NCI-H1694 treated with DMSO at 0.1 percent for 48 hours (cell line): ENCODE measurements at regions not wholly inside any gene's neighbourhood (a gene's known extent, or its start where the extent isn't known, plus 50 kb on each side); places are given as distances from the start of the nearest gene placed in this dataset.
"Not testable (repeated sequence)": the region's sequence is repeated elsewhere in the genome, so short reads cannot be mapped to it uniquely, and the experiment has no call there.

Source experiments
- DNase-seq: peaks from one replicate; lab custom pipeline; 2025; lab: John Stamatoyannopoulos, UW

GRCh38 chr11:11010624-11011127, 152.8 kb upstream of the ZBED5 start:
- DNase-seq = no peak

GRCh38 chr11:11009179-11009578, 151.3 kb upstream of the ZBED5 start:
- DNase-seq = no peak

GRCh38 chr11:11004069-11004468, 146.2 kb upstream of the ZBED5 start:
- DNase-seq = no peak

GRCh38 chr11:11003226-11003625, 145.4 kb upstream of the ZBED5 start:
- no peak for DNase-seq

GRCh38 chr11:11000579-11001283, 142.9 kb upstream of the ZBED5 start:
- DNase-seq = no peak

- no peak for DNase-seq
Measured at GRCh38 chr11:10998674-10999073, 140.8 kb upstream of the ZBED5 start.

GRCh38 chr11:10996678-10997077, 138.8 kb upstream of the ZBED5 start:
- no peak for DNase-seq

GRCh38 chr11:10993640-10994039, 135.8 kb upstream of the ZBED5 start:
- no peak for DNase-seq

- no peak for DNase-seq
Measured at GRCh38 chr11:10993186-10993585, 135.3 kb upstream of the ZBED5 start.

- no peak for DNase-seq
Measured at GRCh38 chr11:10991393-10991792, 133.5 kb upstream of the ZBED5 start.

GRCh38 chr11:10990637-10991193, 132.9 kb upstream of the ZBED5 start:
- DNase-seq = no peak

- no peak for DNase-seq
Measured at GRCh38 chr11:10990160-10990559, 132.3 kb upstream of the ZBED5 start.

GRCh38 chr11:10986006-10986405, 128.2 kb upstream of the ZBED5 start:
- no peak for DNase-seq

- no peak for DNase-seq
Measured at GRCh38 chr11:10984742-10985141, 126.9 kb upstream of the ZBED5 start.

GRCh38 chr11:10984250-10984649, 126.4 kb upstream of the ZBED5 start:
- DNase-seq = no peak

- no peak for DNase-seq
Measured at GRCh38 chr11:10982704-10983510, 125.1 kb upstream of the ZBED5 start.

GRCh38 chr11:10979529-10979928, 121.7 kb upstream of the ZBED5 start:
- DNase-seq = no peak

- no peak for DNase-seq
Measured at GRCh38 chr11:10978198-10978597, 120.3 kb upstream of the ZBED5 start.

GRCh38 chr11:10975287-10975721, 117.5 kb upstream of the ZBED5 start:
- DNase-seq = no peak

GRCh38 chr11:10973416-10973815, 115.6 kb upstream of the ZBED5 start:
- peak; percentile 54 for DNase-seq

GRCh38 chr11:10970926-10971325, 113.1 kb upstream of the ZBED5 start:
- DNase-seq = no peak

- no peak for DNase-seq
Measured at GRCh38 chr11:10969387-10969786, 111.5 kb upstream of the ZBED5 start.

- DNase-seq = not testable (repeated sequence)
Measured at GRCh38 chr11:10956884-10957283, 99.0 kb upstream of the ZBED5 start.
